WTC11 (cell line): ENCODE measurements at regions not wholly inside any gene's neighbourhood (a gene's known extent, or its start where the extent isn't known, plus 50 kb on each side); places are given as distances from the start of the nearest gene placed in this dataset.

ENCODE experiments used
- ATAC-seq: fragments of 200-7000 bp; cut with Tn5 transposase; 2 replicates; pipeline ENCODE4 v1.10.0; 2021; ENCODE audit warnings: mild to moderate bottlenecking, moderate library complexity
- CTCF ChIA-PET: fragments of 300-600 bp; sonication (Branson Sonifier 250); formaldehyde crosslinking; loops from one replicate; lab custom pipeline; 2021; ENCODE audit warnings: antibody characterized with exemption; lab: Charles Lee
- POLR2A ChIA-PET: fragments of 350-600 bp; sonication (Branson Sonifier 250); formaldehyde crosslinking; loops from one replicate; lab custom pipeline; 2021; ENCODE audit warnings: antibody characterized with exemption; lab: Charles Lee
- DNase-seq: peaks from one replicate; pipeline ENCODE4 v3.0.0; 2021; ENCODE audit warnings: low spot score
- H3K27ac Mint-ChIP-seq: 2 replicates; pipeline ENCODE4 v1.8.0; 2021; ENCODE audit warnings: mixed read lengths
- H3K27me3 Mint-ChIP-seq: 2 replicates; pipeline ENCODE4 v1.8.0; 2021; ENCODE audit warnings: low read depth, mild to moderate bottlenecking, moderate library complexity, mixed read lengths
- H3K36me3 Mint-ChIP-seq: 2 replicates; pipeline ENCODE4 v1.8.0; 2021; ENCODE audit warnings: mixed read lengths
- H3K4me1 Mint-ChIP-seq: 2 replicates; pipeline ENCODE4 v1.8.0; 2022; ENCODE audit warnings: mixed read lengths
- H3K4me3 Mint-ChIP-seq: 2 replicates; pipeline ENCODE4 v1.8.0; 2021; ENCODE audit warnings: mild to moderate bottlenecking, moderate library complexity, mixed read lengths
- H3K9me3 Mint-ChIP-seq: 2 replicates; pipeline ENCODE4 v1.8.0; 2021; ENCODE audit warnings: mixed read lengths
- ATF1 ChIP-seq: sonication (generic); formaldehyde crosslinking; IDR thresholded peaks from 2 replicates; pipeline ENCODE4 v1.8.1; 2023; ENCODE audit warnings: mild to moderate bottlenecking, moderate library complexity, missing genetic modification reagents
- E2F5 ChIP-seq: sonication (generic); formaldehyde crosslinking; IDR thresholded peaks from 2 replicates; pipeline ENCODE4 v1.8.1; 2022; ENCODE audit warnings: mild to moderate bottlenecking, moderate library complexity, missing genetic modification reagents
- ESRRA ChIP-seq: sonication (generic); formaldehyde crosslinking; IDR thresholded peaks from 2 replicates; pipeline ENCODE4 v1.8.1; 2022; ENCODE audit warnings: mild to moderate bottlenecking, missing genetic modification reagents, borderline replicate concordance
- ETV6 ChIP-seq: sonication (generic); formaldehyde crosslinking; IDR thresholded peaks from 2 replicates; pipeline ENCODE4 v1.8.1; 2022; ENCODE audit warnings: mild to moderate bottlenecking, missing genetic modification reagents
- FOXJ3 ChIP-seq: sonication (generic); formaldehyde crosslinking; IDR thresholded peaks from 2 replicates; pipeline ENCODE4 v1.9.0; 2021; ENCODE audit warnings: missing genetic modification reagents, mild to moderate bottlenecking, borderline replicate concordance
- FOXP1 ChIP-seq: sonication (generic); formaldehyde crosslinking; IDR thresholded peaks from 2 replicates; pipeline ENCODE4 v1.8.0; 2022; ENCODE audit warnings: missing genetic modification reagents, mild to moderate bottlenecking, moderate library complexity, borderline replicate concordance
- IRF2 ChIP-seq: sonication (generic); formaldehyde crosslinking; IDR thresholded peaks from 2 replicates; pipeline ENCODE4 v1.8.0; 2022; ENCODE audit warnings: low read depth, missing genetic modification reagents, borderline replicate concordance
- MLX ChIP-seq: sonication (generic); formaldehyde crosslinking; IDR thresholded peaks from 2 replicates; pipeline ENCODE4 v1.8.1; 2023; ENCODE audit warnings: mild to moderate bottlenecking, missing genetic modification reagents, moderate library complexity
- PRDM15 ChIP-seq: sonication (generic); formaldehyde crosslinking; IDR thresholded peaks from 2 replicates; pipeline ENCODE4 v1.8.0; 2022; ENCODE audit warnings: missing genetic modification reagents
- SMAD3 ChIP-seq: sonication (generic); formaldehyde crosslinking; IDR thresholded peaks from 2 replicates; pipeline ENCODE4 v1.8.0; 2022; ENCODE audit warnings: missing genetic modification reagents, mild to moderate bottlenecking, borderline replicate concordance
- SMAD4 ChIP-seq: sonication (generic); formaldehyde crosslinking; IDR thresholded peaks from 2 replicates; pipeline ENCODE4 v1.8.0; 2022; ENCODE audit warnings: mild to moderate bottlenecking, missing genetic modification reagents
- SOX15 ChIP-seq: fragments of 250-450 bp; sonication (Bioruptor Pico); IDR thresholded peaks from 2 replicates; pipeline ENCODE4 v1.9.0; 2021; ENCODE audit warnings: mild to moderate bottlenecking
- USF2 ChIP-seq: sonication (generic); formaldehyde crosslinking; IDR thresholded peaks from 2 replicates; pipeline ENCODE4 v1.8.1; 2023; ENCODE audit warnings: mild to moderate bottlenecking, missing genetic modification reagents, moderate library complexity
- ZBTB21 ChIP-seq: sonication (generic); formaldehyde crosslinking; IDR thresholded peaks from 2 replicates; pipeline ENCODE4 v1.8.1; 2023; ENCODE audit warnings: mild to moderate bottlenecking, missing genetic modification reagents, borderline replicate concordance
- ZMAT4 ChIP-seq: fragments of 250-450 bp; sonication (Bioruptor Pico); IDR thresholded peaks from 2 replicates; pipeline ENCODE4 v1.9.0; 2021; ENCODE audit warnings: mild to moderate bottlenecking
- ZNF138 ChIP-seq: sonication (generic); formaldehyde crosslinking; conservative IDR thresholded peaks from 2 replicates; pipeline ENCODE4 v1.8.1; 2022; ENCODE audit warnings: mild to moderate bottlenecking, moderate library complexity, missing genetic modification reagents
- ZNF281 ChIP-seq: sonication (generic); formaldehyde crosslinking; IDR thresholded peaks from 2 replicates; pipeline ENCODE4 v1.8.0; 2023; ENCODE audit warnings: mild to moderate bottlenecking, missing genetic modification reagents
- ZNF416 ChIP-seq: fragments of 250-450 bp; sonication (Bioruptor Pico); IDR thresholded peaks from 2 replicates; pipeline ENCODE4 v1.9.0; 2021; ENCODE audit warnings: mild to moderate bottlenecking, inconsistent platforms
- ZNF425 ChIP-seq: fragments of 250-450 bp; sonication (Bioruptor Pico); conservative IDR thresholded peaks from 2 replicates; pipeline ENCODE4 v1.9.0; 2021; ENCODE audit warnings: mild to moderate bottlenecking

- no peak for TF ChIP-seq ZNF425
Observed at GRCh38 chr11:116172156-116172555, 600.6 kb downstream of the BUD13 start (continued).

GRCh38 chr11:116171271-116172140, 601.3 kb downstream of the BUD13 start:
- ChIA-PET CTCF (interaction anchor here (0.6 to 3.0 kb wide), 13 partner anchors 18 to 381 kb away, joined by 3 to 16 read pairs (median 4); no protein-coding TSS in a partner anchor), POLR2A (interaction anchor here (0.6 to 0.7 kb wide), 2 partner anchors 330 to 756 kb away, joined by 4 to 5 read pairs; no protein-coding TSS in a partner anchor)
- DNase-seq: no peak
- Mint-ChIP-seq H3K4me3 (no peak overlapping the region), H3K4me1 (peaks cover 41% of the 10 kb centered on the region), H3K36me3 (no peaks in the 10 kb centered on the region), H3K27me3 (no peaks in the 10 kb centered on the region; the same call in 1 of the 2 replicates), H3K27ac (no peak overlapping the region), H3K9me3 (no peaks in the 10 kb centered on the region)
- ATAC-seq: no peak
- TF ChIP-seq ZBTB21 (no peak), PRDM15 (CRISPR knock-in tag) (no peak), ZNF281 (CRISPR knock-in tag) (no peak), ETV6 (CRISPR knock-in tag) (no peak), SOX15 (no peak), SMAD3 (CRISPR knock-in tag) (no peak), ZNF138 (CRISPR knock-in tag) (no peak), IRF2 (CRISPR knock-in tag) (no peak), FOXP1 (CRISPR knock-in tag) (no peak), E2F5 (CRISPR knock-in tag) (no peak), SMAD4 (no peak), ESRRA (no peak), FOXJ3 (CRISPR knock-in tag) (no peak), MLX (CRISPR knock-in tag) (no peak), ZMAT4 (CRISPR knock-in tag) (no peak), ATF1 (CRISPR knock-in tag) (no peak), USF2 (CRISPR knock-in tag) (no peak), ZNF416 (CRISPR knock-in tag) (no peak)
